ENCODE measurements at regions not wholly inside any gene's neighbourhood (a gene's known extent, or its start where the extent isn't known, plus 50 kb on each side); places are given as distances from the start of the nearest gene placed in this dataset.

DNA sequence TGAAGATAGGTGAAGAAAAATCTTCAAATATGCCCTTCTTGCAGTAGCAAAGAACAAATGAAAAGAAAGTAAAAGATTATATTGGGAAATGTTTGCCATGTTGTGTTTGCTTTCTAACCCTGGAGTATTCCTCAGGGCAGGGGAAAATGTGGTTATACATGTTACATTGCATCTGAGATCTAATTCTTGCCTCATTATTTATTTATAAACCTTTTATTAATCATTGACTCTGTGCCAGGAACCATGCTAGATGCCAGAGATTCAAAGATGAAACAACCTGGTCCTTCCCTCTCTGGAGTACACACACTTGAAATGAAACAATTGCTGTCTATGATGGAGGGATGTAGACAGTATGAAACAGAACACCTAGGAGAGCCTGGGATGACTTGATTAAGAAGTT, 128.1 kb upstream of the HMGA2 start:
- Histone ChIP-seq H3K27me3 (ENCODE audit: insufficient read depth, poor library complexity, severe bottlenecking) (no peaks in the 10 kb centered on the region), H3K27ac (replicated peaks) (no peak overlapping the region), H3K4me3 (replicated peaks; ENCODE audit: insufficient read depth, low read length) (no peak overlapping the region)
- no peak for TF ChIP-seq GABPA (IDR thresholded peaks at IDR 0.05; ENCODE audit: low read depth)
- no peak for TF ChIP-seq SPI1 (IDR thresholded peaks at IDR 0.05; ENCODE audit: borderline replicate concordance, low read depth)
- no peak for TF ChIP-seq CTCF (IDR thresholded peaks at IDR 0.05; ENCODE audit: insufficient read depth, low read length)
- no peak for TF ChIP-seq REST (IDR thresholded peaks at IDR 0.05; ENCODE audit: insufficient replicate concordance, low read depth)
- no peak for TF ChIP-seq POLR2AphosphoS5 (IDR thresholded peaks at IDR 0.05; ENCODE audit: low read depth)
- DNase-seq (ENCODE audit: low read depth in 1 of 2, low spot score in 1 of 2), result no peak

DNA sequence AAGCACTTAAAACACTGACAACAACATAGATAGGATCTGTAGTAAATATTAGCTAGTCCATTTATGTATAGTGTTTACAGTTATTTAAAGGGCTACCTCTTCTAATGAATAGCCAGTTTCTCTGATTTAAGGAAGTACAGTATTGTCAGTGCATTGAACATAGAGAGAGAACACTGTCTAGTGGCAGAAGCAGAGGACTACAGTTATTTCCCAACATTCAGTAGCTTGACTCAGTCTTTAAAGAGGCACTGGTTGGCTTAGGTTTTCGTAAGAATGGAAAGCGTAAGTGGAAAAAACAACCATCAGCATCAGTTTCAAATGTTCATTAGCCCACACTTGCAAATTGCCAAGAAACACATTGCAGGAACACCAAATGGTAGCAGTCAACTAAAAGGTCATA, 125.0 kb upstream of the HMGA2 start:
- no peak overlapping the region for H3K27ac ChIP-seq (replicated peaks)
- no peak overlapping the region for H3K4me3 ChIP-seq (replicated peaks; ENCODE audit: insufficient read depth, low read length)
- TF ChIP-seq REST (IDR thresholded peaks at IDR 0.05; ENCODE audit: insufficient replicate concordance, low read depth), result no peak
- TF ChIP-seq CTCF (IDR thresholded peaks at IDR 0.05; ENCODE audit: insufficient read depth, low read length), result peak; percentile 19
- no peak for TF ChIP-seq SPI1 (IDR thresholded peaks at IDR 0.05; ENCODE audit: borderline replicate concordance, low read depth)
- no peak for TF ChIP-seq POLR2AphosphoS5 (IDR thresholded peaks at IDR 0.05; ENCODE audit: low read depth)
- TF ChIP-seq GABPA (IDR thresholded peaks at IDR 0.05; ENCODE audit: low read depth), result no peak
- no peak for DNase-seq (ENCODE audit: low read depth in 1 of 2, low spot score in 1 of 2)
- no peaks in the 10 kb centered on the region for H3K27me3 ChIP-seq (ENCODE audit: insufficient read depth, poor library complexity, severe bottlenecking)

- no peak overlapping the region for H3K4me3 ChIP-seq (replicated peaks; ENCODE audit: insufficient read depth, low read length)
- H3K27ac ChIP-seq (replicated peaks), result no peak overlapping the region
- no peak for DNase-seq (ENCODE audit: low read depth in 1 of 2, low spot score in 1 of 2)
- no peaks in the 10 kb centered on the region for H3K27me3 ChIP-seq (ENCODE audit: insufficient read depth, poor library complexity, severe bottlenecking)
- no peak for TF ChIP-seq CTCF (IDR thresholded peaks at IDR 0.05; ENCODE audit: insufficient read depth, low read length)
- TF ChIP-seq GABPA (IDR thresholded peaks at IDR 0.05; ENCODE audit: low read depth), result no peak
- TF ChIP-seq SPI1 (IDR thresholded peaks at IDR 0.05; ENCODE audit: borderline replicate concordance, low read depth), result no peak
- TF ChIP-seq REST (IDR thresholded peaks at IDR 0.05; ENCODE audit: insufficient replicate concordance, low read depth), result no peak
- TF ChIP-seq POLR2AphosphoS5 (IDR thresholded peaks at IDR 0.05; ENCODE audit: low read depth), result no peak
These were observed 121.1 kb upstream of the HMGA2 start for GRCh38 chr12:65703176-65703575.

Measured in HL-60 (cell line).